NCI-H2196 (cell line): ENCODE measurements at regions not wholly inside any gene's neighbourhood (a gene's known extent, or its start where the extent isn't known, plus 50 kb on each side); places are given as distances from the start of the nearest gene placed in this dataset.
"Not testable (repeated sequence)": the region's sequence is repeated elsewhere in the genome, so short reads cannot be mapped to it uniquely, and the experiment has no call there.

Source experiments
- DNase-seq: peaks from one replicate; lab custom pipeline; 2025; ENCODE audit not compliant: unreplicated experiment; lab: John Stamatoyannopoulos, UW

DNA sequence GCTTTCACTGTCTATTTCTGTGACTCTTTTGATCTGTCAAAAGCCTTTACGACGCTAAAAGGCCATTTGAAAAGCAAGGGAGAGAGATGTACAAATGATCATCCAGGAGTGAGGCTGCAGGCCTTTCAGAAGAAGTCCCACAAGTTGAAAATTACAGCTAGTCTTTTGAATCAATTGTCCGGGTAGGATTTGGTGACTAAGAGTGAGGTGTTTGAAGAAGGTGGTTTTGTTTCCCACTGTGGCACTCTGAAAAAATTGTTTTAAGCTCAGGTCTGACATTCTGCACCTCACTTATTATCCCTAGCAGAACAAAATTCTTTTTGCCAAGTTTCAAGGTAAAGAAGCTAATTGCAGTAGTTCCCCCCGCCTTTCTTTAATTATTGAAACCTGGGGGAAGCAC is 50.8 kb upstream of the TMEM108 start:
- no peak for DNase-seq

GRCh38 chr3:132984181-132984580 is 54.0 kb upstream of the TMEM108 start:
- no peak for DNase-seq

GRCh38 chr3:132983143-132983770 is 54.9 kb upstream of the TMEM108 start:
- no peak for DNase-seq

DNA sequence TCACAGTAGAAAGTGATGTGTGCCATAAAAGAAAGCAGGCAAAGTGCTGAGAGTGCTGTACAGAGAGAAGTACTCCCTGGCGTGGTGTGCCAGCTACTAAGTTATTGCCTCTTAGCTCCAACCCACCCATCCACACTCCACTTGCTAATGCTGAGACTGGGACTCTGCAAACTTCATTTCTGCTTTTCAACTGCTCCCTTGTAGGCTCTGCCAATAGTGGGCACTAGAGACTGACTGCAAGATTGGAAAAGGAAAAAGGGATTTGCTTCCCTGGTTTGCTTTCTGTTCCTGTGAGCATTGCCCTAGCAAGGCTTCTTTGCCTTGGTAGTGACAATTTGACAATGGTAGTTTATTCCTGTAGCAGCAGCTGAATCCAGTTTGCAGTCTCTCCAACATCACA is 56.5 kb upstream of the TMEM108 start:
- DNase-seq = no peak

- DNase-seq = no peak
Measured at GRCh38 chr3:132980102-132980501, 58.1 kb upstream of the TMEM108 start.

- DNase-seq = no peak
Measured at GRCh38 chr3:132979606-132980005, 58.6 kb upstream of the TMEM108 start.

DNA sequence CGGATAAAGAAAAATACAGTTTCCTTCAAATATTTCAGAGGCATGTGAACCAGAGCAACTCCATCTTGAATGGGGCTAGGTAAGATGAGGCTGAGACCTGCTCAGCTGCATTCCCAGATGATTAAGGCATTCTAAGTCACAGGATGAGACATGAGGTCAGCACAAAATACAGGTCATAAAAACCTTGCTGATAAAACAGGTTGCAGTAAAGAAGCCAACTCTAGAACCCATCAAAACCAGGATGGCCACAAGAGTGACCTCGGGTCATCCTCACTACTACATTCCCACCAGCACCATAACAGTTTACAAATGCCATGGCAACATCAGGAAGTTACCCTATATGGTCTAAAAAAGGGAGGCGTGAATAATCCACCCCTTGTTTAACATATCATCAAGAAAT is 59.2 kb upstream of the TMEM108 start:
- DNase-seq = not testable (repeated sequence)

DNA sequence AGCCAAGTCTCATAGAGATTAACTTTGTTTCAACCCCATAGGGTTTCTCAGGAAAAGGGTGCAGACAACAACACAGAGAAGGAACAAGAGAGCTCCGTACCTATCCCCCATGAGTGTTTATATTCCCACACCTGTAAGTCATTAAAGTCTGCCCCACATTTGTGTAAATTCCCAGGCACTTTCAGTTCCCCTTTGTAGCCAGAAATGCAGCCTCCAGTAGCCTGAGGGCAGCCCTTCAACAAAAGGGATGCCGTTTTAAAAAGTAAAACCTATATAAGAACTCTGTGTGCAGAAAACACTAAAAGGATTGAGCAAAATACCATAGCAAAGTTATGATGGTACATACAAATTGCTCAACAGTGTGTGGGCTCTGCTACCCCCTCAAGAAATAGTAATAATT is 59.7 kb upstream of the TMEM108 start:
- DNase-seq = no peak

DNA sequence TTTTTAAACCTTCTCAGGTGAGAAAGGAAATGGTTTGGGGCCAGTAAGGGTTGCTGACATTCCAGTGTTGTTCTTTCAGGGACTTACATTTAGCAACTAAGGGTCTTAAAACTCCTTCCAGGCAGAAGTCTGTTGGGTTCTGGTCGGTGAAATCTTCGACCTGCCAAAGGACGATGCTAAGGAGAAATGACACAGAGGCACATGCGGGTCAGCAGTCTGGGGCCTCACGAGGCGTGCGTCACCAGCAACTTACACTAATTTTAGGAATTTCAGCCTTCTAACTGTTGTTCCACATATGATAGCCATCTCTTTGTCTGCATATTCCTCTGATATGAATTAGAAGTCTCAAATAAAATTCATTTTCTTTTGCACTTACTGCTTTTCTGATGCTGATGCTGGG is 64.1 kb upstream of the TMEM108 start:
- DNase-seq = no peak

DNA sequence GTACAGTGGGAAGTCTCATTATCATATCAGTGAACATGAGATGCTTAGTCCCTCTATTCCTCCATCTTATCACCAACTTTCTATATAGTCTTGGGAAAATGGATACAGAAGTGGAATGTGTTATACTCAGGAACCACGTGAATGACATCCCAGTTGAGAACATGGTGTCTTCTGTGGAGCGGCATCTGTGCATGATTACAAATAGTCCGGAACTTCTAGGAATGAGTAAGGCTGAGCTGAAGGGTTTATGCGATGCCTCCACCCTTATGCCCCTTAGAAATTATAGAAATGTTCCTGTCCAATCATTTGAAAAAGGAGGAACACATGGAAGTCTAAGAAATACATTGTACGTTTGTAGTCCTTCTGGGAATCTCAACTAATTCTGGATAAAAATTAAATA is 64.8 kb upstream of the TMEM108 start:
- no peak for DNase-seq

- no peak for DNase-seq
Measured at GRCh38 chr3:132972333-132972732, 65.9 kb upstream of the TMEM108 start.

- DNase-seq = no peak
Measured at GRCh38 chr3:132966374-132966773, 71.8 kb upstream of the TMEM108 start.

GRCh38 chr3:132964266-132964665 is 73.9 kb upstream of the TMEM108 start:
- no peak for DNase-seq

- DNase-seq = no peak
Measured at GRCh38 chr3:132963786-132964185, 74.4 kb upstream of the TMEM108 start.

GRCh38 chr3:132961991-132962390 is 76.2 kb upstream of the TMEM108 start:
- DNase-seq = no peak

GRCh38 chr3:132953683-132954082 is 84.5 kb upstream of the TMEM108 start:
- DNase-seq = no peak

GRCh38 chr3:132927896-132928295 is 110.3 kb upstream of the TMEM108 start:
- no peak for DNase-seq

- no peak for DNase-seq
Measured at GRCh38 chr3:132926098-132926497, 112.1 kb upstream of the TMEM108 start.

GRCh38 chr3:132925256-132925930 is 112.8 kb upstream of the TMEM108 start:
- DNase-seq = no peak

DNA sequence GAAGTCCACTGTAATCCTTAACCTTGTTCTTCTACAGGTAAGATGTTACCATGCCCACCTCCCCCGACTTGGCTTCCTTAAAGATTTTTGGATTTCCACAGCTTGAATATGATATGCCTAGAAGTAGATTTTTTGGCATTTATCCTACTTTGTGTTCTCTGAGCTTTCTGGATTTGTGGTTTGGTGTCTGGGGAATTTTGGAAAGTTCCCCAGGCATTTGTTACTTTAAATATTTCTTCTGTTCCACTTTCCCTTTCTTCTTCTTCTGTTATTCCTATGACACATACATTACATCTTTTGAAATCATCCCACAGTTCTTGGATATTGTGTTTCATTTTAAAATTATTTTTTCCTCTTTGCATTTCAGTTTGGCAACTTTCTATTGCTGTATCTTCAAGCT is 122.1 kb upstream of the TMEM108 start:
- no peak for DNase-seq

DNA sequence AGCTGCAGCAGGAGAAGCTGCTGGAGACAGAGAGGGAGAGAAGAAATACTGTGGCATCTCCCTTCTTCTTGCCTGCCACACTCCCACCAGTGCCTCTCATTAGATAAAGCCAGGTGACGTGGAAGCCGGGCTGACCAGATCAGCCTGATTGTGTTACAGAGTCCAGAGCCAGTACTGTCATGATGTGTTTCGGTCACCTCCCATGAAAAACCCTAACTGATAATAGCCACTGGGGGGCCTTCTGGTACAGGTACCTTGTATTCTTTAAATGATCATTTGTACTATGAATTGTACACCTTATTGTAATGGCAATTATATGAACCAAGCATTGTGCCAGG is 125.8 kb upstream of the TMEM108 start:
- DNase-seq = no peak

DNA sequence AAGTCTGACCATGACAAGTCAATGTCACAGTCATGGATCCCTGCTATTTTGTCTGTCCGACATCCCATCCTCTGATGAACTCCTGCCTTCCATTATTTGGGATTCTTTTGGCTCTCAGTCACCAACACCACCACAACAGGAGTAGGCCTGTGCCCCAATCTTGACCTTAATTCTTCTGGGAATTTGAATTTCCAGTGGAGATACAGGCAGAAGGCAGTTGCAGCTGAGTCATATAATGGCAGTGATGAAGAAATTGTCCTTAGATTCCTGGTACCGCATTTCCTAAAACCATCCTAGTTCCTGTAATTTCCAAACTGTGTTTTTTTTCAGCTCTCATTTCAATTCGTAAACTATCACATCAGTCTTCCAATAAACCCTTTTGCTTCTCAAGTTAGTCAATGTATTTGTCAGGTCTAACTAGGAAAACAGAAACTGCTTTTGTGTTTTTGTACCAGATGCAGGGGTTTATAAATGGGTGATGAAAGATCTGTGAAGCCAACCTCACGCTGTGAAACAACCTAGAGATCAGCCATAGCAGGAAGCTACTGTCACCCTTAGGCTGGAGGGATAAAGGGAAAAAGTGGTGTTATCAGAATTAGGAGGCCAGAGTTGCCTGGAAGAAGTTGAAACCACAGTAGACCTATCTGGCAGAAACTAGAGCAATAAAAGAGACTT is 126.3 kb upstream of the TMEM108 start:
- DNase-seq = no peak

DNA sequence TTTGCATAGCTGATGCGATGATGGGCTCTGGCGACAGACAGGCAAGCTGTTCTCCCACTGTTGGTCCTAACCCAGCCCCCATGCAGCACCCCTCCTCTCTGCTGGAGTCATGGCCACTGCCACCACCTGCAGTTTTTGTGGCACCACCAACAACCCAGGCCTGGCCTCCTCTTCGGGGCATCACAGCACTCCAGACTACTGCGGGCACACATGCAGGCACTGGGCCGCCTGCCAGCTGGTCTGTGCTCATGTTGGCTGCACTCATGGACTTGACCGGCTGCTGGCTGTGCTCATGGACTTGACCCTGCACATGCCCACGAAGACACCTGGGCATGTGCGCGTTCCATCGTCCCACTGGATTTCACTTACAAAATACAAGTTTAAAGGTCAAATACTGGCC is 130.9 kb upstream of the TMEM108 start:
- DNase-seq = no peak
